ENCODE measurements at regions not wholly inside any gene's neighbourhood (a gene's known extent, or its start where the extent isn't known, plus 50 kb on each side); places are given as distances from the start of the nearest gene placed in this dataset.

DNA sequence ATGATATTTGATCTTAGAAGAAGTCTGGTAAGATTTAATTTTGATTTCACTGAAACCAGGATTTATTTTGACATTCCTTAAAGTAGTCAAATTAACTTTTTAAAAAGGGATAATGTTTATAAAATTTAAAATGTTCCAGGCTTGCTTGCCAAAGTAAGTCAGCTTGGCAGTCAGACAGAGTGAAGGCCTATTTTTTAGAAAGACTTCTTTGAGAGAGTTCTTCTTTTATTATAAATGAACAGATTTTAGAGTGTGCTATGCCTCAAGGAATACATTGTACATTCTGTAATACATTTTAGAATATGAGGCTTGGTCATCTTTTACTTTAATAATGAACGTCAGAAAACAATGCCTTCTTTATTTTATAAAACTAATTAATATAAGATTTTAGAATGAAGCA, 138.7 kb downstream of the DISP1 start:
- DNase-seq (ENCODE audit: low read depth, low spot score): no peak
- TF ChIP-seq EZH2 (IDR thresholded peaks at IDR 0.05; ENCODE audit: low read length): no peak
- TF ChIP-seq, protein P1, sequence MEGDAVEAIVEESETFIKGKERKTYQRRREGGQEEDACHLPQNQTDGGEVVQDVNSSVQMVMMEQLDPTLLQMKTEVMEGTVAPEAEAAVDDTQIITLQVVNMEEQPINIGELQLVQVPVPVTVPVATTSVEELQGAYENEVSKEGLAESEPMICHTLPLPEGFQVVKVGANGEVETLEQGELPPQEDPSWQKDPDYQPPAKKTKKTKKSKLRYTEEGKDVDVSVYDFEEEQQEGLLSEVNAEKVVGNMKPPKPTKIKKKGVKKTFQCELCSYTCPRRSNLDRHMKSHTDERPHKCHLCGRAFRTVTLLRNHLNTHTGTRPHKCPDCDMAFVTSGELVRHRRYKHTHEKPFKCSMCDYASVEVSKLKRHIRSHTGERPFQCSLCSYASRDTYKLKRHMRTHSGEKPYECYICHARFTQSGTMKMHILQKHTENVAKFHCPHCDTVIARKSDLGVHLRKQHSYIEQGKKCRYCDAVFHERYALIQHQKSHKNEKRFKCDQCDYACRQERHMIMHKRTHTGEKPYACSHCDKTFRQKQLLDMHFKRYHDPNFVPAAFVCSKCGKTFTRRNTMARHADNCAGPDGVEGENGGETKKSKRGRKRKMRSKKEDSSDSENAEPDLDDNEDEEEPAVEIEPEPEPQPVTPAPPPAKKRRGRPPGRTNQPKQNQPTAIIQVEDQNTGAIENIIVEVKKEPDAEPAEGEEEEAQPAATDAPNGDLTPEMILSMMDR (optimal IDR thresholded peaks at IDR 0.05 in 1 of 3, IDR thresholded peaks at IDR 0.05 in 1 of 3, conservative IDR thresholded peaks at IDR 0.05 in 1 of 3; ENCODE audit: extremely low read depth in 1 of 3, insufficient read depth in 2 of 3, low read length in 3 of 3): no peak
- no peak overlapping the region for H2AFZ ChIP-seq (ENCODE audit: control insufficient read depth, low read length)
- H3K79me2 ChIP-seq (ENCODE audit: control insufficient read depth, insufficient read depth, low read length): no peaks in the 10 kb centered on the region
- no peak overlapping the region for H3K27ac ChIP-seq (ENCODE audit: control insufficient read depth, insufficient read depth, low read length)
- no peaks in the 10 kb centered on the region for H3K27me3 ChIP-seq (ENCODE audit: control insufficient read depth, extremely low read depth, insufficient read depth, low read length)
- H3K9me3 ChIP-seq (ENCODE audit: control insufficient read depth, low read depth, low read length): no peaks in the 10 kb centered on the region
- H3K4me1 ChIP-seq (ENCODE audit: control insufficient read depth, extremely low read depth, insufficient read depth, low read length): no peaks in the 10 kb centered on the region
- H3K9me1 ChIP-seq (ENCODE audit: control insufficient read depth, extremely low read depth, insufficient read depth, low read length): no peaks in the 10 kb centered on the region
- dilution Hi-C loops (cut with MboI; ENCODE audit: extremely low pct_ligation_motif_present, low sequenced_read_pairs): no loop called here
- no peak overlapping the region for H3K4me2 ChIP-seq (ENCODE audit: control insufficient read depth, extremely low read depth, insufficient read depth, low read depth, low read length)
- no peaks in the 10 kb centered on the region for H4K20me1 ChIP-seq (ENCODE audit: control insufficient read depth, extremely low read depth, insufficient read depth, low read length)
- H3K4me3 ChIP-seq (ENCODE audit: control insufficient read depth in 2 of 3, extremely low read depth in 1 of 3, insufficient read depth in 2 of 3, low read depth in 1 of 3, low read length in 3 of 3): no peak overlapping the region
- FAIRE-seq: no peak
- H3K36me3 ChIP-seq (ENCODE audit: control insufficient read depth in 2 of 2, extremely low read depth in 1 of 2, insufficient read depth in 2 of 2, low read length in 2 of 2): no peaks in the 10 kb centered on the region
- no peak overlapping the region for H3K9ac ChIP-seq (ENCODE audit: control insufficient read depth, extremely low read depth, insufficient read depth, low read length)

DNA sequence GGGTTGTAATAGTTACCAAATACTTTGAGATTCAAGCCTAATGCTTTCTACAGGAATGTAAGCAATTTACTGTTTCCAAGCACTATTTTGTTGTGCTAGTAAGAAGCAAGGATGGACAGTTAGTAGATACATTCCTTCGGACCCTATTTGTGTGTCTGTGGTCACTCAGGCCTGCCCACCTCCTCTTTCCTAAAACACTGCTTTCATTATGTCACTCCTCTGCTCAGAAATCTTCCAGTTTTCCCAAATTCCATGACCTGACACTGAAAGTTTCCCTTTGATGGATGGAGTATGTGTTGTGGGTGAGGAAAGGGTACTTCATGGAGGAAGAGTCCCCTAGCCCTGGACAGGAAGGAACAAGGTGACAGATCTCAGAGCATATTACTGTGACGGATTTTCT, 141.1 kb downstream of the DISP1 start:
- no peaks in the 10 kb centered on the region for H3K27me3 ChIP-seq (ENCODE audit: control insufficient read depth, extremely low read depth, insufficient read depth, low read length)
- dilution Hi-C loops (cut with MboI; ENCODE audit: extremely low pct_ligation_motif_present, low sequenced_read_pairs): no loop called here
- FAIRE-seq: peak; percentile 34

More for the DNA sequence above, 141.1 kb downstream of the DISP1 start:
- Histone ChIP-seq H3K79me2 (ENCODE audit: control insufficient read depth, insufficient read depth, low read length) (no peaks in the 10 kb centered on the region), H3K4me1 (ENCODE audit: control insufficient read depth, extremely low read depth, insufficient read depth, low read length) (no peaks in the 10 kb centered on the region), H4K20me1 (ENCODE audit: control insufficient read depth, extremely low read depth, insufficient read depth, low read length) (no peaks in the 10 kb centered on the region), H3K9me3 (ENCODE audit: control insufficient read depth, low read depth, low read length) (no peaks in the 10 kb centered on the region), H3K27ac (ENCODE audit: control insufficient read depth, insufficient read depth, low read length) (no peak overlapping the region), H3K4me3 (ENCODE audit: control insufficient read depth in 2 of 3, extremely low read depth in 1 of 3, insufficient read depth in 2 of 3, low read depth in 1 of 3, low read length in 3 of 3) (no peak overlapping the region), H3K36me3 (ENCODE audit: control insufficient read depth in 2 of 2, extremely low read depth in 1 of 2, insufficient read depth in 2 of 2, low read length in 2 of 2) (no peaks in the 10 kb centered on the region), H3K9me1 (ENCODE audit: control insufficient read depth, extremely low read depth, insufficient read depth, low read length) (no peaks in the 10 kb centered on the region), H3K9ac (ENCODE audit: control insufficient read depth, extremely low read depth, insufficient read depth, low read length) (no peak overlapping the region), H2AFZ (ENCODE audit: control insufficient read depth, low read length) (no peak overlapping the region), H3K4me2 (ENCODE audit: control insufficient read depth, extremely low read depth, insufficient read depth, low read depth, low read length) (no peak overlapping the region)
- no peak for TF ChIP-seq EZH2 (IDR thresholded peaks at IDR 0.05; ENCODE audit: low read length)
- TF ChIP-seq, protein P1 (optimal IDR thresholded peaks at IDR 0.05 in 1 of 3, IDR thresholded peaks at IDR 0.05 in 1 of 3, conservative IDR thresholded peaks at IDR 0.05 in 1 of 3; ENCODE audit: extremely low read depth in 1 of 3, insufficient read depth in 2 of 3, low read length in 3 of 3): no peak
- DNase-seq (ENCODE audit: low read depth, low spot score): no peak

Data from keratinocyte (primary cell).